ENCODE measurements at regions not wholly inside any gene's neighbourhood (a gene's known extent, or its start where the extent isn't known, plus 50 kb on each side); places are given as distances from the start of the nearest gene placed in this dataset.

DNA sequence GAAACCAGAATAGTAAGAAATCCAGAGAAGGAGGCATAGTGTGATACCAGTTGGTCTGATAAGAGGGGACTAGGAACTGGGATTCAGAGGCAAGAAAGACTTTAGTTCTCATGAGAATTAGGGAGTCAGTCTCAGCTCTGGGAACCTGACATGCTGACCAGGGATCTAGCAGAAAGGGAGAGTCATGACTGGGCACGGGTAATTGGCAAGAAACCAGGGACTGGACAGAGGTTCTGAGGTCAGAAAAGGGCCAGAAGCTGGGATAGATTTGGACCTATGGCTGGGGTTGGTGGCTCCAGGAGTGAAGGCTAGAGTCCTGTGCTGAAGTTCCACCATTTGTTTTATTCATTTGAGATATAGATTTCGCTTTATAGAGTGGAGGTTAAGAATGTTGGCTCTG is 110.2 kb upstream of the C1GALT1C1 start:
- TF ChIP-seq, protein P1, sequence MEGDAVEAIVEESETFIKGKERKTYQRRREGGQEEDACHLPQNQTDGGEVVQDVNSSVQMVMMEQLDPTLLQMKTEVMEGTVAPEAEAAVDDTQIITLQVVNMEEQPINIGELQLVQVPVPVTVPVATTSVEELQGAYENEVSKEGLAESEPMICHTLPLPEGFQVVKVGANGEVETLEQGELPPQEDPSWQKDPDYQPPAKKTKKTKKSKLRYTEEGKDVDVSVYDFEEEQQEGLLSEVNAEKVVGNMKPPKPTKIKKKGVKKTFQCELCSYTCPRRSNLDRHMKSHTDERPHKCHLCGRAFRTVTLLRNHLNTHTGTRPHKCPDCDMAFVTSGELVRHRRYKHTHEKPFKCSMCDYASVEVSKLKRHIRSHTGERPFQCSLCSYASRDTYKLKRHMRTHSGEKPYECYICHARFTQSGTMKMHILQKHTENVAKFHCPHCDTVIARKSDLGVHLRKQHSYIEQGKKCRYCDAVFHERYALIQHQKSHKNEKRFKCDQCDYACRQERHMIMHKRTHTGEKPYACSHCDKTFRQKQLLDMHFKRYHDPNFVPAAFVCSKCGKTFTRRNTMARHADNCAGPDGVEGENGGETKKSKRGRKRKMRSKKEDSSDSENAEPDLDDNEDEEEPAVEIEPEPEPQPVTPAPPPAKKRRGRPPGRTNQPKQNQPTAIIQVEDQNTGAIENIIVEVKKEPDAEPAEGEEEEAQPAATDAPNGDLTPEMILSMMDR (IDR thresholded peaks at IDR 0.05; ENCODE audit: poor library complexity): no peak
- no peak for TF ChIP-seq EZH2phosphoT487 (IDR thresholded peaks at IDR 0.05; ENCODE audit: low read depth, severe bottlenecking, unreplicated experiment)
